GM12878 (cell line): ENCODE measurements at regions not wholly inside any gene's neighbourhood (a gene's known extent, or its start where the extent isn't known, plus 50 kb on each side); places are given as distances from the start of the nearest gene placed in this dataset.

ENCODE experiments used
- ASH2L ChIP-seq: fragments of 300-600, 200-600 bp; sonication (generic); IDR thresholded peaks from 2 replicates; pipeline ENCODE4 v1.6.1; 2017; ENCODE audit warnings: low read depth, mild to moderate bottlenecking, borderline replicate concordance
- BACH1 ChIP-seq: fragments of 450-650 bp; IDR thresholded peaks from 2 replicates; pipeline ENCODE4 v1.6.1; 2017; ENCODE audit warnings: mild to moderate bottlenecking, borderline replicate concordance
- BCL11A ChIP-seq: IDR thresholded peaks from 2 replicates; pipeline ENCODE4 v1.6.1; 2011; ENCODE audit warnings: low read depth, low read length
- CEBPZ ChIP-seq: fragments of 150-350 bp; IDR thresholded peaks from 2 replicates; pipeline ENCODE4 v1.6.1; 2016; ENCODE audit warnings: low read depth, low read length
- FOXK2 ChIP-seq: fragments of 450-650 bp; IDR thresholded peaks from 2 replicates; pipeline ENCODE4 v1.6.1; 2017; ENCODE audit warnings: mild to moderate bottlenecking, moderate library complexity
- GATAD2B ChIP-seq: fragments of 450-650 bp; conservative IDR thresholded peaks from 2 replicates; pipeline ENCODE4 v1.6.1; 2017; ENCODE audit warnings: low read depth, mild to moderate bottlenecking, moderate library complexity
- JUND ChIP-seq: IDR thresholded peaks from 2 replicates; pipeline ENCODE4 v1.6.1; 2012; ENCODE audit warnings: low read depth, mild to moderate bottlenecking, low read length, improper control_type of control experiment, moderate library complexity
- NKRF ChIP-seq: fragments of 450-650 bp; conservative IDR thresholded peaks from 2 replicates; pipeline ENCODE4 v1.6.1; 2017; ENCODE audit warnings: mild to moderate bottlenecking, moderate library complexity
- NR2C2 ChIP-seq: IDR thresholded peaks from 2 replicates; pipeline ENCODE4 v1.6.1; 2011; ENCODE audit warnings: borderline replicate concordance, low read depth; ENCODE audit not compliant: control insufficient read depth, insufficient read length
- POLR2AphosphoS2 ChIP-seq: IDR thresholded peaks from 2 replicates; pipeline ENCODE4 v1.6.1; 2011; ENCODE audit warnings: low read depth, mild to moderate bottlenecking, low read length, improper control_type of control experiment, moderate library complexity
- RAD21 ChIP-seq: IDR thresholded peaks from 2 replicates; pipeline ENCODE4 v1.6.1; 2011; ENCODE audit warnings: mild to moderate bottlenecking, low read depth, low read length, moderate library complexity; ENCODE audit not compliant: insufficient read depth
- SKIL ChIP-seq: fragments of 450-650 bp; IDR thresholded peaks from 2 replicates; pipeline ENCODE4 v1.6.1; 2017; ENCODE audit warnings: mild to moderate bottlenecking, low read depth, inconsistent platforms; ENCODE audit not compliant: poor library complexity, severe bottlenecking
- SREBF1 ChIP-seq: IDR thresholded peaks from 2 replicates; pipeline ENCODE4 v1.6.1; 2012; ENCODE audit warnings: mild to moderate bottlenecking, low read length
- TAF1 ChIP-seq: IDR thresholded peaks from 2 replicates; pipeline ENCODE4 v1.6.1; 2011; ENCODE audit warnings: mild to moderate bottlenecking, low read depth, low read length, borderline replicate concordance
- TBL1XR1 ChIP-seq: IDR thresholded peaks from 2 replicates; pipeline ENCODE4 v1.6.1; 2012; ENCODE audit warnings: low read depth, low read length, improper control_type of control experiment
- USF1 ChIP-seq: IDR thresholded peaks from 2 replicates; pipeline ENCODE4 v1.6.1; 2011; ENCODE audit warnings: borderline replicate concordance, low read depth, mild to moderate bottlenecking, moderate library complexity, mixed read lengths, low read length; ENCODE audit not compliant: insufficient read depth; ENCODE audit errors: extremely low read length
- YY1 ChIP-seq: IDR thresholded peaks from 2 replicates; pipeline ENCODE4 v1.6.1; 2011; ENCODE audit warnings: low read depth, mild to moderate bottlenecking, low read length
- ZBED1 ChIP-seq: IDR thresholded peaks from 2 replicates; pipeline ENCODE4 v1.6.1; 2016; ENCODE audit warnings: borderline replicate concordance
- ZBTB4 ChIP-seq: fragments of 450-650 bp; formaldehyde crosslinking; IDR thresholded peaks from 2 replicates; pipeline ENCODE4 v1.4.0; 2022; ENCODE audit warnings: mild to moderate bottlenecking, moderate library complexity

- TF ChIP-seq TAF1 (no peak), NKRF (no peak), FOXK2 (no peak), YY1 (no peak), NR2C2 (no peak), ZBED1 (no peak), JUND (no peak), CEBPZ (no peak), GATAD2B (no peak), ZBTB4 (CRISPR knock-in tag) (no peak), RAD21 (no peak), SREBF1 (no peak), BACH1 (no peak), POLR2AphosphoS2 (no peak), USF1 (no peak), BCL11A (no peak), ASH2L (no peak), SKIL (peak; percentile 59), TBL1XR1 (0 out of 2 replicates have a peak, but pooled peaks have one; percentile 15)
Measured at GRCh38 chr11:13105237-13105844, 96.2 kb downstream of the RASSF10 start (continued).
